ENCODE measurements at regions not wholly inside any gene's neighbourhood (a gene's known extent, or its start where the extent isn't known, plus 50 kb on each side); places are given as distances from the start of the nearest gene placed in this dataset.

GRCh38 chr1:82371844-82372498 is 571.2 kb downstream of the ADGRL2 start (continued):
- TF ChIP-seq ATF2 (IDR thresholded peaks at IDR 0.05; ENCODE audit: low read length) (no peak), ZNF207 (IDR thresholded peaks at IDR 0.05; ENCODE audit: borderline replicate concordance) (no peak), MAX (IDR thresholded peaks at IDR 0.05; ENCODE audit: low read depth, low read length) (no peak), ZSCAN29 (IDR thresholded peaks at IDR 0.05) (no peak), ZBTB11 (CRISPR knock-in tag; IDR thresholded peaks at IDR 0.05) (no peak), MEF2B (IDR thresholded peaks at IDR 0.05; ENCODE audit: partially characterized antibody, poor library complexity, severe bottlenecking) (no peak)

GRCh38 chr1:82367456-82367855 is 566.7 kb downstream of the ADGRL2 start:
- in situ Hi-C loops (cut with MboI), result no loop called here
- Histone ChIP-seq H3K36me3 (ENCODE audit: control insufficient read depth in 2 of 2, insufficient read depth in 2 of 2, low read length in 1 of 2) (no peaks in the 10 kb centered on the region), H3K79me2 (ENCODE audit: control insufficient read depth, insufficient read depth, low read length) (no peaks in the 10 kb centered on the region), H2AFZ (ENCODE audit: control insufficient read depth, low read depth, low read length) (no peak overlapping the region), H3K9me3 (replicated peaks; ENCODE audit: control insufficient read depth, insufficient read depth, low read length) (no peaks in the 10 kb centered on the region), H3K4me3 (no peak overlapping the region), H3K27me3 (replicated peaks in 1 of 2; ENCODE audit: control insufficient read depth in 2 of 2, insufficient read depth in 2 of 2, low read length in 1 of 2) (no peaks in the 10 kb centered on the region), H3K4me2 (ENCODE audit: control insufficient read depth, insufficient read depth) (no peak overlapping the region), H3K9ac (ENCODE audit: control insufficient read depth, insufficient read depth, low read length) (no peak overlapping the region), H4K20me1 (ENCODE audit: control insufficient read depth, insufficient read depth) (no peaks in the 10 kb centered on the region), H3K4me1 (ENCODE audit: control insufficient read depth, insufficient read depth, low read length) (no peaks in the 10 kb centered on the region), H3K27ac (ENCODE audit: control insufficient read depth, insufficient read depth) (no peak overlapping the region)
- CTCF ChIA-PET, result no interaction called here
- DNase-seq (ENCODE audit: low read depth, low spot score), result no peak
- RAD21 ChIA-PET (ENCODE audit: unreplicated experiment), result no interaction called here
- POLR2A ChIA-PET, result no interaction called here
- SMC1A ChIA-PET (ENCODE audit: uncharacterized antibody, unreplicated experiment), result no interaction called here
- no peak for ATAC-seq
- WGBS (ENCODE audit: insufficient coverage, insufficient replicate concordance, low lambda C conversion rate, missing lambda C conversion rate), result 3% methylated on average over 2 of the region's 2 CpGs
- intact Hi-C loops (cut with micrococcal nuclease; ENCODE audit: unreplicated experiment), result no loop called here
- BruUV-seq (replicated peaks), result no TSS peak
- FAIRE-seq, result no peak
- no peak for TF ChIP-seq BCLAF1 (IDR thresholded peaks at IDR 0.05)
- no peak for TF ChIP-seq POLR2AphosphoS2 (IDR thresholded peaks at IDR 0.05; ENCODE audit: low read depth, low read length)
- TF ChIP-seq PML (IDR thresholded peaks at IDR 0.05; ENCODE audit: low read length), result no peak
- TF ChIP-seq SMARCA5 (IDR thresholded peaks at IDR 0.05), result no peak
- no peak for TF ChIP-seq FOS (IDR thresholded peaks at IDR 0.05; ENCODE audit: borderline replicate concordance, extremely low read depth, insufficient read length)
- no peak for TF ChIP-seq POU2F2 (IDR thresholded peaks at IDR 0.05; ENCODE audit: borderline replicate concordance, low read depth, low read length)
- no peak for TF ChIP-seq BCL11A (IDR thresholded peaks at IDR 0.05; ENCODE audit: low read depth, low read length)
- TF ChIP-seq MEF2A (IDR thresholded peaks at IDR 0.05; ENCODE audit: insufficient read depth, low read depth, low read length), result no peak
- TF ChIP-seq, protein P1, sequence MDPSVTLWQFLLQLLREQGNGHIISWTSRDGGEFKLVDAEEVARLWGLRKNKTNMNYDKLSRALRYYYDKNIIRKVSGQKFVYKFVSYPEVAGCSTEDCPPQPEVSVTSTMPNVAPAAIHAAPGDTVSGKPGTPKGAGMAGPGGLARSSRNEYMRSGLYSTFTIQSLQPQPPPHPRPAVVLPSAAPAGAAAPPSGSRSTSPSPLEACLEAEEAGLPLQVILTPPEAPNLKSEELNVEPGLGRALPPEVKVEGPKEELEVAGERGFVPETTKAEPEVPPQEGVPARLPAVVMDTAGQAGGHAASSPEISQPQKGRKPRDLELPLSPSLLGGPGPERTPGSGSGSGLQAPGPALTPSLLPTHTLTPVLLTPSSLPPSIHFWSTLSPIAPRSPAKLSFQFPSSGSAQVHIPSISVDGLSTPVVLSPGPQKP (IDR thresholded peaks at IDR 0.05; ENCODE audit: low read depth, low read length), result no peak
